Omental fat pad (tissue), 3 donors: ENCODE measurements at regions not wholly inside any gene's neighbourhood (a gene's known extent, or its start where the extent isn't known, plus 50 kb on each side); places are given as distances from the start of the nearest gene placed in this dataset.

Experiments
- ATAC-seq: fragments of 150-250 bp; one replicate; pipeline ENCODE4 v1.9.1; 2016; ENCODE audit warnings: mild to moderate bottlenecking, moderate library complexity; ENCODE audit not compliant: low FRiP score
- DNase-seq: peaks from one replicate; pipeline ENCODE4 v3.0.0-alpha.2; 2019; ENCODE audit warnings: low spot score
- TF ChIP-seq, protein P1 (sequence below), 3 donors: fragments of 450-650 bp; IDR thresholded peaks; one replicate each; pipeline ENCODE4 v1.5.1; 2016 to 2017; ENCODE audit warnings: antibody characterized with exemption in 3 of 3, mild to moderate bottlenecking in 3 of 3, moderate library complexity in 2 of 3

DNA sequence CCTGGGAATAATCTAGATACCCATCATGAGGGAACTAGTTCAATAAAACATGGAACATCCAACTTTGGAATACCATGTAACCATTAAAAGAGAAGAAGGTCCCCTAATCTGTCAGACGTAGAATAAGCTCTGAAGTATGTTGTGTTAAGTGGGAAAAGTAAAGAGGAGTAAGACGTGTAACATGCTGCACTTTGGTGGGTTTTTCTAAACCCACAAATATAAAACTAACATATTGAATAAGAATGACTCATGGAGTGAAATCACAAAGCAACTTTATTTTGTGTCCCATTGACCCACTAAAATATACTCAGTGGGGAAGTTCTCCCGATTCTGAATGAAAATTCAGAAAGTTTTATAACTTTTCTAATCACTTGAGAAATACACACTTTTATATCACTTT is 67.9 kb upstream of the PIK3R1 start:
- ATAC-seq (no peak), DNase-seq (no peak)
- TF ChIP-seq, protein P1, sequence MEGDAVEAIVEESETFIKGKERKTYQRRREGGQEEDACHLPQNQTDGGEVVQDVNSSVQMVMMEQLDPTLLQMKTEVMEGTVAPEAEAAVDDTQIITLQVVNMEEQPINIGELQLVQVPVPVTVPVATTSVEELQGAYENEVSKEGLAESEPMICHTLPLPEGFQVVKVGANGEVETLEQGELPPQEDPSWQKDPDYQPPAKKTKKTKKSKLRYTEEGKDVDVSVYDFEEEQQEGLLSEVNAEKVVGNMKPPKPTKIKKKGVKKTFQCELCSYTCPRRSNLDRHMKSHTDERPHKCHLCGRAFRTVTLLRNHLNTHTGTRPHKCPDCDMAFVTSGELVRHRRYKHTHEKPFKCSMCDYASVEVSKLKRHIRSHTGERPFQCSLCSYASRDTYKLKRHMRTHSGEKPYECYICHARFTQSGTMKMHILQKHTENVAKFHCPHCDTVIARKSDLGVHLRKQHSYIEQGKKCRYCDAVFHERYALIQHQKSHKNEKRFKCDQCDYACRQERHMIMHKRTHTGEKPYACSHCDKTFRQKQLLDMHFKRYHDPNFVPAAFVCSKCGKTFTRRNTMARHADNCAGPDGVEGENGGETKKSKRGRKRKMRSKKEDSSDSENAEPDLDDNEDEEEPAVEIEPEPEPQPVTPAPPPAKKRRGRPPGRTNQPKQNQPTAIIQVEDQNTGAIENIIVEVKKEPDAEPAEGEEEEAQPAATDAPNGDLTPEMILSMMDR (IDR thresholded peaks at IDR 0.05), result no peak

GRCh38 chr5:68141494-68141893 is 74.1 kb upstream of the PIK3R1 start:
- DNase-seq, result no peak
- ATAC-seq, result no peak
- TF ChIP-seq, protein P1 (IDR thresholded peaks at IDR 0.05), result no peak

GRCh38 chr5:68140763-68141162 is 74.8 kb upstream of the PIK3R1 start:
- TF ChIP-seq, protein P1 (IDR thresholded peaks at IDR 0.05), result no peak
- ATAC-seq (no peak), DNase-seq (no peak)

- ATAC-seq, result no peak
- TF ChIP-seq, protein P1 (IDR thresholded peaks at IDR 0.05), result no peak
- DNase-seq, result no peak
These were observed 75.7 kb upstream of the PIK3R1 start for GRCh38 chr5:68139611-68140441.

DNA sequence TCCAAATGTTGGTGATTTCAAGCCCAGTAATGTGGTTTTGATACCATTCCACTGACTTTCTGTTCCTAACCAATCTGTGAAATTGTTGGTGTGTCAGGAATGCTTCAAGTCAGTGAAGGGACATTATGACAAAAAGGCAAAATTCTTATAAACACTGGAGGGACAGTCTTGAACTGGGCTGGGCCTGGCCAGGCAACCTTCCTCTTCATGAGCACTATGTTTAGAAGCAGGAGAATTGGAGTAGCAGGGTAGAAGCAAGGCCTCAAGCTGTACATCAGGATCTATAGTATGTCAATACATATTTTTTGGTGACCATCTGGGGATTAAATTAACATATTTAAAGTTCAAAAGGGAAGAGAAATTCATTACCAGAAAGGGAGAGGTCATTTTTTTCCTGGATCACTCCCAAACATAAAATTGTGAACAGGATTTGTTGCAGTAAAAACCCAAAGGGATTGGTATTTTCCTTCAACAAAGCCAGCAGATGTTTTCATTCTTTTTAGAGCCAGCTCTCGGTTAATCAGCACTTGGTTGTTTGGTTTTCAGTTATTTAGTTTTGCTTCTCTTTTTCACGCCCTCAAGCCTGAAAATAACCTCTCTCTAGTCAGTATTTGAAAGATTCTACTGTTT is 77.9 kb upstream of the PIK3R1 start:
- DNase-seq (no peak), ATAC-seq (no peak)
- TF ChIP-seq, protein P1 (IDR thresholded peaks at IDR 0.05), result no peak

DNA sequence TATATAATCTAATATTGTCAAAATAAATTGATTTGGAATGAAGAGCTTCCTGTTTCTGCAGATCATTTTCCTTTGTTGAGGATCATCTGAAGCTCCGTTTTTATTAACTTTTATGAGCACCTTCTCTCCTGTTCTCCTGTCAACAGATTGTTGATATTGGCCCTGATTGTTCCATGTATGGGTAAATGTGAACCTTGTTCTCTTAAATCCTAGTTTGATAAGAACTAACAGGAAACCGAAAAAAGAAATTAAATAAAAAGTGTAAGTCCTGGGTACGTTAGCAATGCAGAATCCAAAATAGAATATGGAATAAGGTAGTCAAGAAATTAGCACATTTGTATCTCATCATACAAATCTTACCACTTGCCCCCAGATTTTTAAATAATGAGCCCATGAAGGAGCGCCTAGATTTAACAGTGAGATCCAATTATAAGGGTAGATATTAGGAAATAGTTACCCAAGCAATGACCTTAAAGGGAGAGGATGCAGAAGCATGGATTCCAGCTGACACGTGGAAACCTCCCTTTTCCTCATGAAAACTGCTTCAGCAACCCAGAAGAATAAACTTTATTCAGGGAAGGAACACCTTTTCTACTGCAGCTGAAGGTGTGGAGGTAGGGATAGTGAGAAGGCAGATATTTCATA is 80.8 kb upstream of the PIK3R1 start:
- DNase-seq, result no peak
- TF ChIP-seq, protein P1 (IDR thresholded peaks at IDR 0.05), result no peak
- ATAC-seq, result no peak
